HCT116 (cell line): ENCODE measurements at regions not wholly inside any gene's neighbourhood (a gene's known extent, or its start where the extent isn't known, plus 50 kb on each side); places are given as distances from the start of the nearest gene placed in this dataset.

Experiments
- ATAC-seq: fragments of 200-7000 bp; cut with Tn5 transposase; 2 replicates; pipeline ENCODE4 v1.9.1; 2020; ENCODE audit warnings: mild to moderate bottlenecking, moderate library complexity
- BruUV-seq: library from RNA; stranded (reverse); fragments of 400-500 nt; replicated peaks from 2 replicates; lab custom pipeline; 2021; lab: Mats Ljungman, UMichigan
- CTCF ChIA-PET: fragments of 300-600 bp; sonication (Branson Sonifier 250); formaldehyde crosslinking; loops from one replicate; lab custom pipeline; 2021; ENCODE audit warnings: antibody characterized with exemption; lab: Charles Lee
- POLR2A ChIA-PET: fragments of 300-600, 350-600 bp; sonication (Branson Sonifier 250); formaldehyde crosslinking; loops from one replicate; lab custom pipeline; 2021; ENCODE audit warnings: antibody characterized with exemption; lab: Charles Lee
- RAD21 ChIA-PET, 2 experiments: fragments of 300-600 bp; sonication (Branson Sonifier 250); formaldehyde crosslinking; loops; one replicate each; lab custom pipeline; 2023; ENCODE audit warnings: low total read pairs in 2 of 2; ENCODE audit not compliant: uncharacterized antibody in 2 of 2, unreplicated experiment in 2 of 2, low non-redundant PET in 1 of 2; lab: Charles Lee
- DNase-seq: peaks from one replicate; pipeline ENCODE4 v3.0.0-alpha.2; 2010; ENCODE audit warnings: low read depth, low spot score
- H2AFZ ChIP-seq: fragments of 200-600 bp; shearing (Covaris generic), sonication (generic); 2 replicates; pipeline ENCODE4 v1.6.1; 2017; ENCODE audit warnings: low read depth, mixed run types, mixed read lengths, antibody characterized with exemption, low read length; ENCODE audit not compliant: poor library complexity, severe bottlenecking
- H3K27ac ChIP-seq: 2 replicates; pipeline ENCODE4 v1.5.1; 2012; ENCODE audit warnings: low read depth, low read length
- H3K27me3 ChIP-seq: fragments of 200-600 bp; sonication (generic); 2 replicates; pipeline ENCODE4 v1.6.1; 2016; ENCODE audit warnings: mixed run types, low read length, mixed read lengths; ENCODE audit not compliant: insufficient read depth
- H3K36me3 ChIP-seq, 2 experiments: fragments of 200-500 bp in 1 of 2; fragments of 200-600 bp in 1 of 2; sonication (Bioruptor generic) in 1 of 2; sonication (generic) in 1 of 2; 2 replicates each; pipeline versions ENCODE4 v1.5.1 to v1.6.1; 2014 to 2016; ENCODE audit warnings: low read length in 2 of 2, inconsistent platforms in 1 of 2, mixed read lengths in 1 of 2, mixed run types in 1 of 2; ENCODE audit not compliant: insufficient read depth in 2 of 2, control insufficient read depth in 1 of 2
- H3K4me1 ChIP-seq, 2 experiments: fragments of 200-600 bp in 1 of 2; sonication (generic) in 1 of 2; 2 replicates each; pipeline versions ENCODE4 v1.5.1 to v1.6.1; 2012 to 2017; ENCODE audit warnings: low read length in 2 of 2, inconsistent platforms in 1 of 2, mild to moderate bottlenecking in 1 of 2, mixed read lengths in 1 of 2, mixed run types in 1 of 2, moderate library complexity in 1 of 2; ENCODE audit not compliant: insufficient read depth in 2 of 2, control insufficient read depth in 1 of 2
- H3K4me2 ChIP-seq: fragments of 200-600 bp; sonication (generic); 2 replicates; pipeline ENCODE4 v1.6.1; 2017; ENCODE audit warnings: mixed run types, low read length, mixed read lengths
- H3K4me3 ChIP-seq, 2 experiments: fragments of 200-600 bp in 1 of 2; sonication (generic) in 1 of 2; replicated peaks in 1 of 2; 2 replicates each; pipeline ENCODE4 v1.5.1; 2011 to 2016; ENCODE audit warnings: low read length in 2 of 2, control low read depth in 1 of 2, low read depth in 1 of 2, mild to moderate bottlenecking in 1 of 2, mixed read lengths in 1 of 2, mixed run types in 1 of 2
- H3K79me2 ChIP-seq: fragments of 200-600 bp; sonication (generic); 2 replicates; pipeline ENCODE4 v1.6.1; 2017; ENCODE audit warnings: mild to moderate bottlenecking, mixed run types, low read length, moderate library complexity, mixed read lengths; ENCODE audit not compliant: insufficient read depth
- H3K9ac ChIP-seq: fragments of 200-600 bp; sonication (generic); 2 replicates; pipeline ENCODE4 v1.6.1; 2016; ENCODE audit warnings: low read length, mixed read lengths
- H3K9me2 ChIP-seq: fragments of 200-600 bp; sonication (generic), shearing (Covaris generic); 2 replicates; pipeline ENCODE4 v1.6.1; 2017; ENCODE audit warnings: mixed run types, mild to moderate bottlenecking, moderate library complexity; ENCODE audit not compliant: insufficient read depth
- H3K9me3 ChIP-seq, 2 experiments: fragments of 200-500 bp in 1 of 2; fragments of 200-600 bp in 1 of 2; sonication (Bioruptor generic) in 1 of 2; sonication (generic) in 1 of 2; 2 replicates each; pipeline ENCODE4 v1.6.1; 2014 to 2017; ENCODE audit warnings: low read length in 2 of 2, mixed read lengths in 2 of 2, inconsistent platforms in 1 of 2, low read depth in 1 of 2, mild to moderate bottlenecking in 1 of 2, mixed run types in 1 of 2, moderate library complexity in 1 of 2; ENCODE audit not compliant: control insufficient read depth in 1 of 2, insufficient read depth in 1 of 2
- H4K20me1 ChIP-seq: fragments of 200-600 bp; sonication (generic), shearing (Covaris generic); 2 replicates; pipeline ENCODE4 v1.6.1; 2017; ENCODE audit warnings: mixed run types, mild to moderate bottlenecking, moderate library complexity; ENCODE audit not compliant: insufficient read depth
- CTCF ChIP-seq, 3 experiments: fragments of 200-600 bp in 1 of 3; sonication (generic) in 1 of 3; IDR thresholded peaks in 2 of 3; conservative IDR thresholded peaks in 1 of 3; 2 replicates each; pipeline ENCODE4 v1.5.1; 2012 to 2017; ENCODE audit warnings: low read depth in 2 of 3, low read length in 2 of 3, antibody characterized with exemption in 1 of 3, borderline replicate concordance in 1 of 3, control low read depth in 1 of 3, mild to moderate bottlenecking in 1 of 3, mixed read lengths in 1 of 3, mixed run types in 1 of 3, moderate library complexity in 1 of 3; ENCODE audit not compliant: insufficient read depth in 1 of 3
- SP1 ChIP-seq: IDR thresholded peaks from 2 replicates; pipeline ENCODE4 v1.6.1; 2012; ENCODE audit warnings: low read depth
- TCF7L2 ChIP-seq: IDR thresholded peaks from 2 replicates; pipeline ENCODE4 v1.7.0; 2011; ENCODE audit warnings: borderline replicate concordance, inconsistent platforms; ENCODE audit not compliant: insufficient read depth, insufficient read length; ENCODE audit errors: extremely low read depth
- intact Hi-C: fragments of 100-400 bp; cut with micrococcal nuclease; formaldehyde crosslinking; loops from 2 replicates; pipeline ENCODE4 v1.10.0; 2022

DNA sequence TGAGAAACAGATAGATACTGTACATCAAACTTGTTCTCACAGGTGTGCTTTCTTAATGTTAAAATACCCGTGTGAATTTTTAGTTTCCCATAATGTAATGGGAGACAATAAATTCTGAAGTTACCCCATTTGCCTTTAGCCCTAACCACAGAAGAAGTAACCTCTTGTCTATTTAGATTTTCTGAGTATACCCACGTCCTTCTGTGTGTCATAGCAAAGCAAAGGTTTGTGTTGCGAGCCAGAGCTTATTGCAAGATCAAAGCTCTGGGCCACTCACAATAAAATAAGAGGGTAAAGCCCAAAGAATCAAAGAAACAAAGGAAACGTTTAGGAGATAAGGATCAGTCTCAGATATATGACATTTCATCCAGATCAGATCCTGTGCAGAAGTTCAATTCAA is 73.9 kb downstream of the BMP4 start (continued):
- TF ChIP-seq CTCF (IDR thresholded peaks at IDR 0.05 in 2 of 3, conservative IDR thresholded peaks at IDR 0.05 in 1 of 3; ENCODE audit: borderline replicate concordance in 1 of 3, insufficient read depth in 1 of 3, low read depth in 2 of 3, low read length in 2 of 3) (no peak), TCF7L2 (peak; percentile 98)

GRCh38 chr14:53881921-53882320 is 74.7 kb downstream of the BMP4 start:
- no TSS peak for BruUV-seq
- no peak for DNase-seq
- intact Hi-C loops: no loop called here
- Histone ChIP-seq H3K4me1 (peaks cover 42 to 46% of the 10 kb centered on the region in 2 experiments), H3K9me2 (no peaks in the 10 kb centered on the region), H3K9ac (peak overlapping the region; percentile 34), H3K27ac (peak overlapping the region; percentile 53; the same call in 1 of the 2 replicates), H2AFZ (peak overlapping the region; percentile 96)
- TF ChIP-seq SP1: no peak
- TF ChIP-seq TCF7L2: peak; percentile 48
- TF ChIP-seq, all 23 proteins: peak for 1
- Histone ChIP-seq H3K4me3 (peak overlapping the region; percentile 15 to 26; a peak in 3 of 4 replicates), H3K36me3 (no peaks in the 10 kb centered on the region), H3K9me3 (no peaks in the 10 kb centered on the region), H3K27me3 (no peaks in the 10 kb centered on the region), H4K20me1 (no peaks in the 10 kb centered on the region), H3K4me2 (peak overlapping the region; percentile 61), H3K79me2 (no peaks in the 10 kb centered on the region)
- ChIA-PET POLR2A (no interaction called here), RAD21 (no interaction called here), CTCF (no interaction called here)
- ATAC-seq: no peak
